ENCODE measurements at regions not wholly inside any gene's neighbourhood (a gene's known extent, or its start where the extent isn't known, plus 50 kb on each side); places are given as distances from the start of the nearest gene placed in this dataset.

DNA sequence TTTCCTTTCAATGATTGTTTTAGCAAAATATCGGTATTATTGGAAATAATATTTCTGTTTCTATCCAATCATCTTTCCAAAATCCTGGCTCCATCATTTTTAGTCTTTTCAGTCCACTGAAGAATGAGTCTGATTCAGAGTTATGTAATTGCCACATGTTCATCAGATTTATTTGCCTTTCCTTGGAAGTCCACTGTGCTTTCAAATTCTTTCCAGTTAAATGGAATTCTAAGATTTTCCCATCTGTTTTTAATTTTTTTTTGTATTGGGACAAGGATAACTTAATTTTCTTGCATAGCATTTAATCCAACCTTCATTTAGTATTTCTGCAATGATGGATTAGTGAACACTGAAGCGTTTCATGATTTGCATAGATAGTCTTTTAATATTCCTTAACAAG is 521.5 kb upstream of the NRXN1 start:
- TF ChIP-seq, protein P1, sequence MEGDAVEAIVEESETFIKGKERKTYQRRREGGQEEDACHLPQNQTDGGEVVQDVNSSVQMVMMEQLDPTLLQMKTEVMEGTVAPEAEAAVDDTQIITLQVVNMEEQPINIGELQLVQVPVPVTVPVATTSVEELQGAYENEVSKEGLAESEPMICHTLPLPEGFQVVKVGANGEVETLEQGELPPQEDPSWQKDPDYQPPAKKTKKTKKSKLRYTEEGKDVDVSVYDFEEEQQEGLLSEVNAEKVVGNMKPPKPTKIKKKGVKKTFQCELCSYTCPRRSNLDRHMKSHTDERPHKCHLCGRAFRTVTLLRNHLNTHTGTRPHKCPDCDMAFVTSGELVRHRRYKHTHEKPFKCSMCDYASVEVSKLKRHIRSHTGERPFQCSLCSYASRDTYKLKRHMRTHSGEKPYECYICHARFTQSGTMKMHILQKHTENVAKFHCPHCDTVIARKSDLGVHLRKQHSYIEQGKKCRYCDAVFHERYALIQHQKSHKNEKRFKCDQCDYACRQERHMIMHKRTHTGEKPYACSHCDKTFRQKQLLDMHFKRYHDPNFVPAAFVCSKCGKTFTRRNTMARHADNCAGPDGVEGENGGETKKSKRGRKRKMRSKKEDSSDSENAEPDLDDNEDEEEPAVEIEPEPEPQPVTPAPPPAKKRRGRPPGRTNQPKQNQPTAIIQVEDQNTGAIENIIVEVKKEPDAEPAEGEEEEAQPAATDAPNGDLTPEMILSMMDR (IDR thresholded peaks at IDR 0.05), result no peak
- TF ChIP-seq POLR2A (IDR thresholded peaks at IDR 0.05), result no peak

Data from lower leg skin (tissue), 3 donors.